ENCODE measurements at regions not wholly inside any gene's neighbourhood (a gene's known extent, or its start where the extent isn't known, plus 50 kb on each side); places are given as distances from the start of the nearest gene placed in this dataset.

DNA sequence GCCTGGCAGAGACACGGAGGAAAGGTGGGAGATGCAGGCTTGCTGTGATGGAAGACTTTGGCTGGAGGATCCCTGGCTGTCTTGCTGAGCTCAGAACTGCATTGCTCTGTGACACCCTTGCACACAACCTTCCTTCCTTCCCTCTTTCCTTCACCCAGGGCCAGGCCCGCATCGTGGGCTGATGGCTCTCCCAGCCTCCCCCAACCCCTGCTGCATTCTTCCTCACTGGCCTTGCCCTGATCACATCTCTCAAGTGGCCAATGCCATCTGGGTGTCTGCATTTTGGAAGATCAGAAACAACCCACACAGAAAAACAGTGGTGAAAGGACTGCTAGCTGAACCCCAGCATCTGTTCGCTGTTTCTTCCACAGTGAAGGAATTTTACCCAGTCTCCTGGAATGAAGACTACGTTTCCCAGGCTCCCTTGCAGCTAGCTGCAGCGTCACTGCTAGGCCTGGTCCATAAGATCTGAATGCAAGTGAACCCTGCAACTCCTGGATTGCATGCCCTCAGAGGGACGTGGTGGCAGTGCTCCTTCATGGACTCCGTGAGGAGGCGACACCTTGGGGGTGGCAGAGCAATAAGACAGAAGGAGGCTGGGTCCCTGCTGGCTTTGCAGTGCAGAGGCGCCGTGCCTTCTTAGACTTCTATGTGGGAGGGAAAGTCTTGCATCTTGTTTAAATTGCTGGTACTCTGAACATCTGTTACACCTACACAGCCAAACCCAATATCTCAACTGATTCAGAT, 78.9 kb upstream of the YWHAQ start:
- H3K27me3 ChIP-seq (replicated peaks in 1 of 7) = no peaks in the 10 kb centered on the region
- TF ChIP-seq POLR2AphosphoS5 (IDR thresholded peaks at IDR 0.05) = no peak
- no peak for TF ChIP-seq POLR2A (IDR thresholded peaks at IDR 0.05)
- no peak for TF ChIP-seq CTCF (IDR thresholded peaks at IDR 0.05 in 8 of 11, conservative IDR thresholded peaks at IDR 0.05 in 3 of 11)
- 82 to 90% (median 87%) methylated on average over 9 to 11 of the region's 11 CpGs for WGBS, 5 donors
- H3K9me3 ChIP-seq = peaks cover 0 to 5% (median 0%) of the 10 kb centered on the region in 8 donors
- H3K36me3 ChIP-seq = no peaks in the 10 kb centered on the region
- H3K27ac ChIP-seq = no peak overlapping the region
- DNase-seq = no peak
- H3K4me1 ChIP-seq = peaks cover 0 to 8% (median 0%) of the 10 kb centered on the region in 6 donors
- H3K4me3 ChIP-seq = no peak overlapping the region
- intact Hi-C loops (cut with DNase I; ENCODE audit: low total_unique reads) = no loop called here

DNA sequence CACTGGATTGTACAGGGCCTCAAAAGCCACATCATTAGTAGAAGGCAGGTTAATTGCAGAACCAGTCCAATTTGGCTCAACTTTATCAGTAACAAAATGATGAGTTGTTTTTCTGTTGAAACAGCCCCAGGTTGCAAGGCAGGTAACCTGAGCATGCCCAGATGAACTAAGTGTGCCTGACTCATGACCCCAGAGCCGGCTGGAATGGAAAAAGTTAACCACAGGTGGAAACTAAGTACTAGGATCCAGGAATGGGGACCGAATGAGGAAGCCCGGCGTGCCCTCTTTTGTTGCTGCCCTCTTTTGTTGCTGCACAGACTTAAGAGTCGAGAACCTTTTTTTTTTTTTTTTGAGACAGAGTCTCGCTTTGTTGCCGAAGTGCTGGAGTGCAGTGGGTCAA, 79.5 kb upstream of the YWHAQ start:
- WGBS, 5 donors = 86 to 91% (median 88%) methylated on average over 7 of the region's 7 CpGs
- H3K4me1 ChIP-seq = peaks cover 0 to 8% (median 0%) of the 10 kb centered on the region in 6 donors
- no peak overlapping the region for H3K27ac ChIP-seq
- intact Hi-C loops (cut with DNase I; ENCODE audit: low total_unique reads) = no loop called here
- H3K9me3 ChIP-seq = peaks cover 0 to 5% (median 0%) of the 10 kb centered on the region in 8 donors
- H3K36me3 ChIP-seq = no peaks in the 10 kb centered on the region
- DNase-seq = no peak
- no peak overlapping the region for H3K4me3 ChIP-seq
- H3K27me3 ChIP-seq (replicated peaks in 1 of 7) = no peaks in the 10 kb centered on the region
- TF ChIP-seq CTCF (IDR thresholded peaks at IDR 0.05 in 8 of 11, conservative IDR thresholded peaks at IDR 0.05 in 3 of 11) (no peak), POLR2A (IDR thresholded peaks at IDR 0.05) (no peak), POLR2AphosphoS5 (IDR thresholded peaks at IDR 0.05) (no peak)

DNA sequence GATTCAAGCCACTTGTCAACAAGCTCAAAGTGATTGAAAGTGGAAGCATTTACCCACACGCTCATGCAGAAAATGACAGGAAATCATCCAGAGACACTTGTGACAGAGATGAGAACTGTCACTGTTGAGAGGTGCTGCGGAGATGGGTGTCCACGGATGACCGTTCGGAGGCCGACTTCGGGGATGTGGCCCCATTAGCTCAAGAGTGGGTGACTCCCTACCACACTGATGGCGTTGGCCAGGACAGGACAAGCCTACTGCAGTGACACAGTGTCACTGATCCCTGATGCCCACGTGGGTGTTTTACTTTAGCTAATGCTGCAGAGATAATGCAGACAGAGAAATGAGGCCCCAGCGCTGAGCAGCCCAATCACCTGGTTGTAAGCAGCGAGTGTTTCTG, 81.5 kb upstream of the YWHAQ start:
- Histone ChIP-seq H3K36me3 (no peaks in the 10 kb centered on the region), H3K4me1 (peaks cover 0 to 8% (median 0%) of the 10 kb centered on the region in 6 donors), H3K27me3 (replicated peaks in 1 of 7) (no peaks in the 10 kb centered on the region), H3K9me3 (peaks cover 0 to 5% (median 0%) of the 10 kb centered on the region in 8 donors), H3K27ac (peak overlapping the region in 1 of 8 donors; percentile 16), H3K4me3 (peak overlapping the region in 1 of 8 donors; percentile 10)
- DNase-seq = no peak
- TF ChIP-seq POLR2AphosphoS5 (IDR thresholded peaks at IDR 0.05) = no peak
- no peak for TF ChIP-seq POLR2A (IDR thresholded peaks at IDR 0.05)
- no peak for TF ChIP-seq CTCF (IDR thresholded peaks at IDR 0.05 in 8 of 11, conservative IDR thresholded peaks at IDR 0.05 in 3 of 11)
- WGBS, 5 donors = 68 to 86% (median 72%) methylated on average over 9 to 11 of the region's 11 CpGs
- intact Hi-C loops (cut with DNase I; ENCODE audit: low total_unique reads) = no loop called here

DNA sequence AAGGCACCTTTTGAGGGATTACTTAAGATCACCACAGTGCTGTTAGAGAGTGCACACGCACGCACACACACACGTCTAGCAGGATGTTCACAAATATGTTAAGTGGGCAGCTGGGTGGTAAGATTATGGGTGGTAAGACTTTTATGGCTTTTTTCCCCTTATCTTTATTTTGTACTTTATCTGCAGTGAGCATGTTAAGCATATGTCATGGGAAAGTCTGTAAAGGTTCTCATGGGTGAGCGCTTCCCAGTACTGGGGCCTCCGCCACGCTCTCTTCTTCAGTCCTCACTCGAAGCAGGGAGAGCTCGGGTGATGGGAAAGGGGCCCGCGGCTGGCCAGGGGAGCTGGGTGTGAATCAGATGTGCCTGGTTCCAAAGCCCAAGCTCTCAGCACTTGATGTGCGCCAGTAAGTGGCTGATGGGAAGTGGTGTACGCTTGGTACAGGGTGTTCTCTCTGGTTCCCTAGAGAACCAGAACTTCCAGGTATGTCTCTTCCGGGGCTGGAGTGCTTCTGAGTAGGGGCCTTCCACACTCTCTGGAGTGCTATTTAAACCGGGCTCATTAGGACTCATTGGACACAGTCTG, 83.9 kb upstream of the YWHAQ start:
- no peak for TF ChIP-seq POLR2A (IDR thresholded peaks at IDR 0.05)
- TF ChIP-seq POLR2AphosphoS5 (IDR thresholded peaks at IDR 0.05) = no peak
- no peak for TF ChIP-seq CTCF (IDR thresholded peaks at IDR 0.05 in 8 of 11, conservative IDR thresholded peaks at IDR 0.05 in 3 of 11)
- Histone ChIP-seq H3K27me3 (replicated peaks in 1 of 7) (no peaks in the 10 kb centered on the region), H3K4me3 (no peak overlapping the region), H3K36me3 (no peaks in the 10 kb centered on the region), H3K9me3 (peaks cover 0 to 2% (median 0%) of the 10 kb centered on the region in 8 donors), H3K27ac (no peak overlapping the region), H3K4me1 (peaks cover 0 to 8% (median 0%) of the 10 kb centered on the region in 6 donors)
- no peak for DNase-seq
- WGBS, 5 donors = 86 to 94% (median 88%) methylated on average over 11 to 14 of the region's 14 CpGs
- intact Hi-C loops (cut with DNase I; ENCODE audit: low total_unique reads) = no loop called here
